ENCODE measurements at regions not wholly inside any gene's neighbourhood (a gene's known extent, or its start where the extent isn't known, plus 50 kb on each side); places are given as distances from the start of the nearest gene placed in this dataset.
"Not testable (repeated sequence)": the region's sequence is repeated elsewhere in the genome, so short reads cannot be mapped to it uniquely, and the experiment has no call there.

DNA sequence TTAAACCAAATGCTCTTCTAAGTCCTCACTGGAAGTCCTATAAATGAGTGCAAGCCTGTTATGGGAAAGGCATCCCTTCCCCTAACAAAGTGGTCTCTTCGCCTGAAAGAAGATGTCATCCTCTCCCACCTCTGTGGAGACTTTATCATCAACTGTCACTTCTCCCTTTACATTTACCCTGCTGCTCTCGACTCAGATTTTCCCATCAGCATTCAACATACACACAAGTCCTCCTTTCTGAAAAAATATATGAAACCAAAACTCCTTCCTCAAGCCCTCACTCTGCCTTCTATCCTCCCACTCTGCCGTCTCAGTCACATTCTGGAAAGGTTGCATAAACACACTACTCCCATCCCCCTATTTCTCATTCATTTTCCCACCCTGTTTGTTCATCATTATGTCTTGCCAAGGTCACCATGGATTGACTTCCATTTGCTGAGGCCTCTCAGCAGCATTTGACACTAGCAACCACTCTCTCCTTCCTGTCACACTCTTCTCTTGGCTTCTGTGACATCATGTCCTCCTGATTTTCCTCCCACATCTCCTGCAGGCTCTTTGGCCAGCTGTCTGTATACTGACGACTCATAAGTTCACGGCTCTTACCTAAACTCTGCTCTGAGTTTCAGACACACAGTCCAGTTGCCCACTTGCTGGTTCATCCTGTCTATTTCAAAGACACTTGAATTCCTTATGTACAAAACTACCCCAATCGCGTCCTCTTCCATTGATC lies 70.3 kb upstream of the SMAD3 start:
- TF ChIP-seq CTCF (IDR thresholded peaks at IDR 0.05; ENCODE audit: insufficient read depth, low read depth, low read length): no peak
- peak; percentile 57 for DNase-seq (ENCODE audit: low read depth)
- H3K4me3 ChIP-seq (ENCODE audit: low read depth, low read length): no peak overlapping the region

GRCh38 chr15:66996094-66996493 lies 69.3 kb upstream of the SMAD3 start:
- H3K4me3 ChIP-seq (ENCODE audit: low read depth, low read length): no peak overlapping the region
- no peak for DNase-seq (ENCODE audit: low read depth)
- no peak for TF ChIP-seq CTCF (IDR thresholded peaks at IDR 0.05; ENCODE audit: insufficient read depth, low read depth, low read length)

DNA sequence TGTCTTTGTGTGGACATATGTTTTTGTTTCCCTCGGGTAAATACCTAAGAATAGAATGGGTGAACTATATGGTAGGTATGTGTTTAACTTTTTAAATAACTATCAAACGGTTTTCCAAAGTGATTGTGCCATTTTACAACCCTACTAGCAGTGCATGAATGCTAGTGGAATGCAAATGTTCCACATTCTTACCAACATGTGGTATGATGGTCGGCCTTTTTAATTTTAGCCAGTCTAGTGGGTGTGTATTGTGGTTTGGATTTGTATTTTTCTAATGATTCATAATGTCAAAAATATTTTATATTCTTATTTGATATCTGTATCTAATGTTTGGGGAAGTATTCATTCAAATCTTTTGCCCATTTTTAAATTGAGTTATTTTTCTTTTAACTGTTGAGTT lies 68.2 kb upstream of the SMAD3 start:
- H3K4me3 ChIP-seq (ENCODE audit: low read depth, low read length): no peak overlapping the region
- no peak for TF ChIP-seq CTCF (IDR thresholded peaks at IDR 0.05; ENCODE audit: insufficient read depth, low read depth, low read length)

GRCh38 chr15:66998234-66998633 lies 67.2 kb upstream of the SMAD3 start:
- H3K4me3 ChIP-seq (ENCODE audit: low read depth, low read length); DNase-seq (ENCODE audit: low read depth): not testable (repeated sequence)

More for the DNA sequence above, 68.2 kb upstream of the SMAD3 start:
- DNase-seq (ENCODE audit: low read depth): peak; percentile 28

GRCh38 chr15:66999046-66999968 lies 66.1 kb upstream of the SMAD3 start:
- no peak overlapping the region for H3K4me3 ChIP-seq (ENCODE audit: low read depth, low read length)
- no peak for TF ChIP-seq CTCF (IDR thresholded peaks at IDR 0.05; ENCODE audit: insufficient read depth, low read depth, low read length)
- DNase-seq (ENCODE audit: low read depth): no peak

DNA sequence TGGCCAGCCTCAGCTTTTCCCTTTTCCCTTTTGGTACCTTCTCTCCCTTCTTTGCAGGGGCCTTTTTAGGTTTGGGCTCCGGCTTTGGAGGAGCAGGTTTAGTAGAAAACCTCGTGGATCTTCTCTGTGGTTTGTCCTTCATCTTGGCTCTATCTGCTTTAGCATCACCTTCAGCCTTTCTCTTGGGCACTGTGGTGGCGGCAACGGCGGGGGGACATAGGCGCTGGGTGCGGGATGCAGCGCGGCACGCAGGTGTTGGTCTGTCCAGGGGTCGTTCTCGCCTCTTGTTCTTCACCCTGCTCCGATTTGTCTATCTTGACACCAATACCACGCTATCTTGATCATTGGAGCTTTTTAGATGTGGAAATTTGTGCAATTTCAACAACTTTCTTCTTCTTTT lies 64.5 kb upstream of the SMAD3 start:
- no peak overlapping the region for H3K4me3 ChIP-seq (ENCODE audit: low read depth, low read length)
- DNase-seq (ENCODE audit: low read depth): no peak
- no peak for TF ChIP-seq CTCF (IDR thresholded peaks at IDR 0.05; ENCODE audit: insufficient read depth, low read depth, low read length)

GRCh38 chr15:67002368-67002767 lies 63.0 kb upstream of the SMAD3 start:
- DNase-seq (ENCODE audit: low read depth): no peak
- H3K4me3 ChIP-seq (ENCODE audit: low read depth, low read length): no peak overlapping the region
- no peak for TF ChIP-seq CTCF (IDR thresholded peaks at IDR 0.05; ENCODE audit: insufficient read depth, low read depth, low read length)

Measured in fibroblast of villous mesenchyme (primary cell).